K562 (cell line): ENCODE measurements at regions not wholly inside any gene's neighbourhood (a gene's known extent, or its start where the extent isn't known, plus 50 kb on each side); places are given as distances from the start of the nearest gene placed in this dataset.

ENCODE experiments used
- ATAC-seq: fragments of 200-7000 bp; cut with Tn5 transposase; 3 replicates; pipeline ENCODE4 v1.9.1; 2020; ENCODE audit warnings: moderate library complexity
- BruUV-seq: library from RNA; stranded (reverse); fragments of 400-500 nt; replicated peaks from 2 replicates; lab custom pipeline; 2021; lab: Mats Ljungman, UMichigan
- CTCF ChIA-PET: fragments of 300-600 bp; formaldehyde crosslinking; extraction: SDS; loops from one replicate; lab custom pipeline; 2021; ENCODE audit warnings: low intra/inter-chr PET ratio; lab: Yijun Ruan, JAX
- POLR2A ChIA-PET: fragments of 300-600, 350-650 bp; sonication (Branson Sonifier 250); formaldehyde crosslinking; extraction: SDS; loops from one replicate; lab custom pipeline; 2021; ENCODE audit warnings: antibody characterized with exemption, inconsistent platforms; lab: Yijun Ruan, JAX
- DNase-seq, 4 experiments: peaks; one replicate each; pipeline versions ENCODE4 v3.0.0 to v3.0.0-alpha.2; 2011 to 2018; ENCODE audit warnings: low spot score in 3 of 4, mixed read lengths in 3 of 4; ENCODE audit errors: extremely low read depth in 1 of 4
- FAIRE-seq: peaks from 2 replicates; lab custom pipeline; 2011; peaks lifted over from hg19 to GRCh38; lab: Jason Lieb, UNC
- H2AFZ ChIP-seq: 2 replicates; pipeline ENCODE4 v1.6.0; 2011; ENCODE audit warnings: low read depth, low read length, control low read depth, inconsistent platforms
- H3K27ac ChIP-seq: fragments of 200-600 bp; 3 replicates; pipeline ENCODE4 v1.8.0; 2011; ENCODE audit warnings: low read depth, mild to moderate bottlenecking, control low read depth, inconsistent platforms, low read length, moderate library complexity, mixed read lengths; ENCODE audit errors: extremely low read depth
- H3K27me3 ChIP-seq, 2 experiments: fragments of 300-600 bp in 1 of 2; 2 replicates in 1 of 2; 3 replicates in 1 of 2; pipeline versions ENCODE4 v1.6.0 to v1.8.0; 2011; ENCODE audit warnings: inconsistent platforms in 2 of 2, low read length in 2 of 2, mild to moderate bottlenecking in 1 of 2, mixed read lengths in 1 of 2, moderate library complexity in 1 of 2; ENCODE audit not compliant: control insufficient read depth in 2 of 2, insufficient read depth in 2 of 2
- H3K36me3 ChIP-seq: fragments of 300-600 bp; 3 replicates; pipeline ENCODE4 v1.8.0; 2011; ENCODE audit warnings: mild to moderate bottlenecking, low read length, inconsistent platforms; ENCODE audit not compliant: control insufficient read depth, insufficient read depth
- H3K4me1 ChIP-seq, 2 experiments: fragments of 200-600 bp in 1 of 2; replicated peaks in 1 of 2; 2 replicates in 1 of 2; 3 replicates in 1 of 2; pipeline versions ENCODE4 v1.5.1 to v1.8.0; 2011; ENCODE audit warnings: inconsistent platforms in 2 of 2, low read length in 2 of 2, mild to moderate bottlenecking in 1 of 2, mixed read lengths in 1 of 2, moderate library complexity in 1 of 2; ENCODE audit not compliant: control insufficient read depth in 2 of 2, insufficient read depth in 2 of 2
- H3K4me2 ChIP-seq: 2 replicates; pipeline ENCODE4 v1.6.1; 2011; ENCODE audit warnings: low read length, control low read depth, inconsistent platforms, mixed read lengths; ENCODE audit not compliant: insufficient read depth
- H3K4me3 ChIP-seq: fragments of 200-600 bp; sonication (generic), shearing (Covaris generic); 2 replicates; pipeline ENCODE4 v1.5.1; 2016; ENCODE audit warnings: control low read depth, inconsistent platforms
- H3K79me2 ChIP-seq: fragments of 200-600 bp; 3 replicates; pipeline ENCODE4 v1.8.0; 2011; ENCODE audit warnings: low read length, inconsistent platforms; ENCODE audit not compliant: control insufficient read depth, insufficient read depth
- H3K9ac ChIP-seq, 2 experiments: 2 replicates each; pipeline versions ENCODE4 v1.6.0 to v1.6.1; 2011; ENCODE audit warnings: low read depth in 2 of 2, low read length in 2 of 2, control low read depth in 1 of 2, inconsistent platforms in 1 of 2, mild to moderate bottlenecking in 1 of 2, mixed read lengths in 1 of 2; ENCODE audit not compliant: insufficient read depth in 1 of 2
- H3K9me1 ChIP-seq: one replicate; pipeline ENCODE4 v1.6.0; 2011; ENCODE audit warnings: inconsistent platforms, mild to moderate bottlenecking, low read length, moderate library complexity; ENCODE audit not compliant: control insufficient read depth, insufficient read depth
- H3K9me3 ChIP-seq: replicated peaks from 2 replicates; pipeline ENCODE4 v1.5.1; 2011; ENCODE audit warnings: low read depth, low read length, inconsistent platforms; ENCODE audit not compliant: control insufficient read depth, insufficient read depth
- H4K20me1 ChIP-seq: replicated peaks from 2 replicates; pipeline ENCODE4 v1.6.1; 2011; ENCODE audit warnings: low read length, inconsistent platforms, mixed read lengths; ENCODE audit not compliant: control insufficient read depth, insufficient read depth
- COPS2 ChIP-seq: fragments of 450-650 bp; conservative IDR thresholded peaks from 2 replicates; pipeline ENCODE4 v1.6.1; 2016; ENCODE audit warnings: mild to moderate bottlenecking, moderate library complexity
- CREBBP ChIP-seq: IDR thresholded peaks from one replicate; pipeline ENCODE4 v1.6.1; 2012; ENCODE audit warnings: low read depth, mild to moderate bottlenecking, control low read depth, inconsistent platforms, low read length
- E2F8 ChIP-seq: fragments of 450-650 bp; IDR thresholded peaks from 2 replicates; pipeline ENCODE4 v1.7.1; 2018; ENCODE audit warnings: mild to moderate bottlenecking, low read depth; ENCODE audit not compliant: partially characterized antibody
- FUS ChIP-seq: fragments of 200-400 bp; formaldehyde crosslinking; optimal IDR thresholded peaks from 2 replicates; pipeline ENCODE3; 2017; ENCODE audit warnings: low read depth, low read length
- HLTF ChIP-seq: fragments of 450-650 bp; IDR thresholded peaks from 2 replicates; pipeline ENCODE4 v1.6.1; 2016
- MAFF ChIP-seq: IDR thresholded peaks from 2 replicates; pipeline ENCODE4 v1.6.1; 2012; ENCODE audit warnings: low read length, improper control_type of control experiment
- TAF1 ChIP-seq: IDR thresholded peaks from 2 replicates; pipeline ENCODE4 v1.6.1; 2011; ENCODE audit warnings: mild to moderate bottlenecking, low read length, moderate library complexity; ENCODE audit not compliant: insufficient read depth, control insufficient read depth, severe bottlenecking; ENCODE audit errors: extremely low read depth
- TARDBP ChIP-seq: fragments of 450-650 bp; IDR thresholded peaks from 2 replicates; pipeline ENCODE4 v1.6.1; 2016
- TRIM24 ChIP-seq, 2 experiments: fragments of 450-650 bp; IDR thresholded peaks; 2 replicates each; pipeline ENCODE4 v1.6.1; 2016
- XRCC5 ChIP-seq: fragments of 200-400 bp; formaldehyde crosslinking; IDR thresholded peaks from 2 replicates; pipeline ENCODE4 v1.6.1; 2017; ENCODE audit warnings: low read depth, mild to moderate bottlenecking, low read length
- ZNF133 ChIP-seq: fragments of 250-450 bp; sonication (Bioruptor Pico); IDR thresholded peaks from 2 replicates; pipeline ENCODE4 v1.4.0; 2020; ENCODE audit warnings: mild to moderate bottlenecking
- ZNF232 ChIP-seq: sonication (generic); formaldehyde crosslinking; IDR thresholded peaks from 2 replicates; pipeline ENCODE4 v1.8.0; 2022; ENCODE audit warnings: mild to moderate bottlenecking, missing genetic modification reagents
- ZNF778 ChIP-seq: fragments of 450-650 bp; formaldehyde crosslinking; IDR thresholded peaks from 2 replicates; pipeline ENCODE4 v1.4.0; 2020; ENCODE audit warnings: mild to moderate bottlenecking, moderate library complexity
- WGBS: fragments of 100-300 bp; shearing (Covaris generic); methylation state at CpG from one replicate; pipeline ENCODE4 v1.1.6; 2016; ENCODE audit warnings: low coverage, mixed read lengths; ENCODE audit not compliant: insufficient coverage; ENCODE audit errors: missing lambda C conversion rate; 5-methylcytosine and 5-hydroxymethylcytosine counted together
- in situ Hi-C: fragments of 300-500 bp; cut with MboI; formaldehyde crosslinking; loops from 4 replicates; pipeline ENCODE4 v1.15.0; 2018; ENCODE audit warnings: inconsistent platforms, mixed read lengths
- intact Hi-C: fragments of 100-400 bp; cut with micrococcal nuclease; formaldehyde crosslinking; loops from 2 replicates; pipeline ENCODE4 v1.14.2; 2022
- TF ChIP-seq, protein P1 (sequence below), 2 experiments: IDR thresholded peaks; 2 replicates each; pipeline ENCODE4 v1.6.1; 2012; ENCODE audit warnings: improper control_type of control experiment in 2 of 2, low read depth in 2 of 2, low read length in 2 of 2, borderline replicate concordance in 1 of 2

DNA sequence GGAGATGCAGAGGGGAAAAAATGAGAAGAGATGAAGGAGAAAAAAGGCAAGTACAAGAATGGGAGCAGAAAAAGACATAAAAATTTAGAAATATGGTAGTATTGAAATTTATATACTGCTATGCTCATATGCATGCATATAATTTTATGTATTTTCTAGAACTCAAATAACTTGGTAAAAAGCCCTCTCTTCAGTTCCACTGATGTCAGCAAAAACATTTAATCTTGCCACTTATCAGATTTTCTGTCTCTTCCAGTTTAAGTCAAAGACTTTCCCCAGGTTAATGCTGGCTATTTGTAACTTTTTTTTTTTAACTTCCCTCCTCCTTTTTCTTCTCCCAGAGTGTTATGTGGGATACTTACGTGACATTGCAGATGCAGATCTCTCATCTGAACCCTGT is 617.5 kb upstream of the CPEB2 start:
- Histone ChIP-seq H3K9me1 (no peaks in the 10 kb centered on the region), H3K4me2 (no peak overlapping the region), H3K9me3 (no peaks in the 10 kb centered on the region), H3K27ac (no peak overlapping the region), H3K79me2 (no peaks in the 10 kb centered on the region), H3K9ac (no peak overlapping the region), H3K4me1 (no peaks in the 10 kb centered on the region), H4K20me1 (no peaks in the 10 kb centered on the region), H2AFZ (no peak overlapping the region), H3K4me3 (no peak overlapping the region), H3K36me3 (no peaks in the 10 kb centered on the region), H3K27me3 (no peaks in the 10 kb centered on the region)
- in situ Hi-C loops, result no loop called here
- no peak for FAIRE-seq
- ATAC-seq, result no peak
- intact Hi-C loops, result no loop called here
- TF ChIP-seq E2F8 (no peak), TAF1 (no peak), XRCC5 (no peak), MAFF (no peak), TARDBP (no peak), HLTF (no peak), ZNF133 (no peak), FUS (no peak), CREBBP (no peak), ZNF232 (CRISPR knock-in tag) (no peak), ZNF778 (CRISPR knock-in tag) (no peak), COPS2 (no peak), TRIM24 (IDR thresholded peaks at IDR 0.05) (no peak)
- TF ChIP-seq, protein P1, sequence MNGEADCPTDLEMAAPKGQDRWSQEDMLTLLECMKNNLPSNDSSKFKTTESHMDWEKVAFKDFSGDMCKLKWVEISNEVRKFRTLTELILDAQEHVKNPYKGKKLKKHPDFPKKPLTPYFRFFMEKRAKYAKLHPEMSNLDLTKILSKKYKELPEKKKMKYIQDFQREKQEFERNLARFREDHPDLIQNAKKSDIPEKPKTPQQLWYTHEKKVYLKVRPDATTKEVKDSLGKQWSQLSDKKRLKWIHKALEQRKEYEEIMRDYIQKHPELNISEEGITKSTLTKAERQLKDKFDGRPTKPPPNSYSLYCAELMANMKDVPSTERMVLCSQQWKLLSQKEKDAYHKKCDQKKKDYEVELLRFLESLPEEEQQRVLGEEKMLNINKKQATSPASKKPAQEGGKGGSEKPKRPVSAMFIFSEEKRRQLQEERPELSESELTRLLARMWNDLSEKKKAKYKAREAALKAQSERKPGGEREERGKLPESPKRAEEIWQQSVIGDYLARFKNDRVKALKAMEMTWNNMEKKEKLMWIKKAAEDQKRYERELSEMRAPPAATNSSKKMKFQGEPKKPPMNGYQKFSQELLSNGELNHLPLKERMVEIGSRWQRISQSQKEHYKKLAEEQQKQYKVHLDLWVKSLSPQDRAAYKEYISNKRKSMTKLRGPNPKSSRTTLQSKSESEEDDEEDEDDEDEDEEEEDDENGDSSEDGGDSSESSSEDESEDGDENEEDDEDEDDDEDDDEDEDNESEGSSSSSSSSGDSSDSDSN (IDR thresholded peaks at IDR 0.05; ENCODE audit: borderline replicate concordance in 1 of 2, low read depth in 2 of 2, low read length in 2 of 2), result no peak
- no peak for DNase-seq
- 0% methylated on average over 1 of the region's 1 CpG for WGBS
- ChIA-PET POLR2A (no interaction called here), CTCF (no interaction called here)
- no TSS peak for BruUV-seq
